ENCODE measurements at regions not wholly inside any gene's neighbourhood (a gene's known extent, or its start where the extent isn't known, plus 50 kb on each side); places are given as distances from the start of the nearest gene placed in this dataset.

- no peak for TF ChIP-seq CTCF (IDR thresholded peaks at IDR 0.05)
Measured at GRCh38 chr9:108035487-108035886, 545.9 kb upstream of the KLF4 start.

- TF ChIP-seq CTCF (IDR thresholded peaks at IDR 0.05), result no peak
Measured at GRCh38 chr9:108033976-108034964, 544.7 kb upstream of the KLF4 start.

GRCh38 chr9:108024604-108025003, 535.0 kb upstream of the KLF4 start:
- no peak for TF ChIP-seq CTCF (IDR thresholded peaks at IDR 0.05)

GRCh38 chr9:108022246-108022935, 532.8 kb upstream of the KLF4 start:
- no peak for TF ChIP-seq CTCF (IDR thresholded peaks at IDR 0.05)

- no peak for TF ChIP-seq CTCF (IDR thresholded peaks at IDR 0.05)
Measured at GRCh38 chr9:108021096-108021710, 531.6 kb upstream of the KLF4 start.

GRCh38 chr9:108019821-108020220, 530.3 kb upstream of the KLF4 start:
- TF ChIP-seq CTCF (IDR thresholded peaks at IDR 0.05), result no peak

- TF ChIP-seq CTCF (IDR thresholded peaks at IDR 0.05), result no peak
Measured at GRCh38 chr9:108017671-108018070, 528.1 kb upstream of the KLF4 start.

All from LNCAP (cell line).